ENCODE measurements at regions not wholly inside any gene's neighbourhood (a gene's known extent, or its start where the extent isn't known, plus 50 kb on each side); places are given as distances from the start of the nearest gene placed in this dataset.

DNA sequence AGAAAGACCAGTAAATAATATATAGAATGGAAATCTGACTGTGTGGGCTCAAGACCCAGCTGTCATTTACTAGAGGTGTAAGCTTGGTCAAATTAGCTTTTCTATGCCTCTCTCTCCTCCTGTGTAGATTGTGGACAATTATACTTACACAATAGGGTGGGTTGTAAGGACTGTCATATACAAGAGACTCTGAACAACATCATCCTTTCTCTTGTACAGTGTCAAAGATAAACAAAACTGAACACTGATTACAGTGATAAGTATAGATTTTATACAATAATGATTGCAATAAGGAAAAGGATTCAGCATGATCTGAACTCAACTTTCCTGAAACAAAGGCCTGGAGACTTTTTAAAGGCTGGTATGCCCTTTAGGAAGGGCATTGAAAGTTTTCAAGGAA, 429.2 kb upstream of the HS3ST1 start:
- TF ChIP-seq POLR2A (IDR thresholded peaks at IDR 0.05): no peak
- TF ChIP-seq, protein P1, sequence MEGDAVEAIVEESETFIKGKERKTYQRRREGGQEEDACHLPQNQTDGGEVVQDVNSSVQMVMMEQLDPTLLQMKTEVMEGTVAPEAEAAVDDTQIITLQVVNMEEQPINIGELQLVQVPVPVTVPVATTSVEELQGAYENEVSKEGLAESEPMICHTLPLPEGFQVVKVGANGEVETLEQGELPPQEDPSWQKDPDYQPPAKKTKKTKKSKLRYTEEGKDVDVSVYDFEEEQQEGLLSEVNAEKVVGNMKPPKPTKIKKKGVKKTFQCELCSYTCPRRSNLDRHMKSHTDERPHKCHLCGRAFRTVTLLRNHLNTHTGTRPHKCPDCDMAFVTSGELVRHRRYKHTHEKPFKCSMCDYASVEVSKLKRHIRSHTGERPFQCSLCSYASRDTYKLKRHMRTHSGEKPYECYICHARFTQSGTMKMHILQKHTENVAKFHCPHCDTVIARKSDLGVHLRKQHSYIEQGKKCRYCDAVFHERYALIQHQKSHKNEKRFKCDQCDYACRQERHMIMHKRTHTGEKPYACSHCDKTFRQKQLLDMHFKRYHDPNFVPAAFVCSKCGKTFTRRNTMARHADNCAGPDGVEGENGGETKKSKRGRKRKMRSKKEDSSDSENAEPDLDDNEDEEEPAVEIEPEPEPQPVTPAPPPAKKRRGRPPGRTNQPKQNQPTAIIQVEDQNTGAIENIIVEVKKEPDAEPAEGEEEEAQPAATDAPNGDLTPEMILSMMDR (IDR thresholded peaks at IDR 0.05 in 8 of 11, conservative IDR thresholded peaks at IDR 0.05 in 3 of 11): no peak
